ENCODE measurements at regions not wholly inside any gene's neighbourhood (a gene's known extent, or its start where the extent isn't known, plus 50 kb on each side); places are given as distances from the start of the nearest gene placed in this dataset.

DNA sequence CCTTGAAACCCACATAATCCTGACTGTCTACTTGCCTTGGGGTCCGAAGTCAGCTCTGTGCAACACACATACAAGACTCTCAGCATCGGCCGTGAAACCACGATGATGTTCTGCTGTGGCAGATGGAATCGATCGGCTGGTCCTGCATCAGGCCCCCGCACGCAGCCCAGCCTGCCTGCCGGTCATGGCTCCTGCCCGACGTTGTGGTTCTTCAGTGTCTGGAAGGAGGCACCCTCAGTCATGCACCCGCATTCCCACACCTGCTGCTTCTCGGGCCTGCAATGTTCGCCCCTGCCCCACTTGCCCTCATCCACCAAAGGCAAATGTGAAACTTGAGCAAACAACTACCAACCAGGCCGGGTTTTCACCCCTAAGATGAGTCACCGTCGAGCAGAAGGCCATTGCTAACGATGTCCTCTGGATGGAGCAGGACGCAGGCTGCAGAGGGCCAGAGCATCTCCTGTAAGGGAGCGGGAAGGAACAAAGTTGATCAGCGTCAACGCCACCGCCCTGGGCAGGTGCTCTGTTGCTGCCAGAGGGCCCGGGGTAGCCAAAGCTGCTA is 128.9 kb upstream of the PDE10A start:
- TF ChIP-seq, protein P1, sequence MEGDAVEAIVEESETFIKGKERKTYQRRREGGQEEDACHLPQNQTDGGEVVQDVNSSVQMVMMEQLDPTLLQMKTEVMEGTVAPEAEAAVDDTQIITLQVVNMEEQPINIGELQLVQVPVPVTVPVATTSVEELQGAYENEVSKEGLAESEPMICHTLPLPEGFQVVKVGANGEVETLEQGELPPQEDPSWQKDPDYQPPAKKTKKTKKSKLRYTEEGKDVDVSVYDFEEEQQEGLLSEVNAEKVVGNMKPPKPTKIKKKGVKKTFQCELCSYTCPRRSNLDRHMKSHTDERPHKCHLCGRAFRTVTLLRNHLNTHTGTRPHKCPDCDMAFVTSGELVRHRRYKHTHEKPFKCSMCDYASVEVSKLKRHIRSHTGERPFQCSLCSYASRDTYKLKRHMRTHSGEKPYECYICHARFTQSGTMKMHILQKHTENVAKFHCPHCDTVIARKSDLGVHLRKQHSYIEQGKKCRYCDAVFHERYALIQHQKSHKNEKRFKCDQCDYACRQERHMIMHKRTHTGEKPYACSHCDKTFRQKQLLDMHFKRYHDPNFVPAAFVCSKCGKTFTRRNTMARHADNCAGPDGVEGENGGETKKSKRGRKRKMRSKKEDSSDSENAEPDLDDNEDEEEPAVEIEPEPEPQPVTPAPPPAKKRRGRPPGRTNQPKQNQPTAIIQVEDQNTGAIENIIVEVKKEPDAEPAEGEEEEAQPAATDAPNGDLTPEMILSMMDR (IDR thresholded peaks at IDR 0.05; ENCODE audit: low read length): no peak
- TF ChIP-seq EZH2 (optimal IDR thresholded peaks at IDR 0.05; ENCODE audit: low read depth, low read length): no peak

Data from MM.1S (cell line).